Epidermal melanocyte (primary cell): ENCODE measurements at regions not wholly inside any gene's neighbourhood (a gene's known extent, or its start where the extent isn't known, plus 50 kb on each side); places are given as distances from the start of the nearest gene placed in this dataset.

Experiments
- DNase-seq: peaks from one replicate; pipeline ENCODE4 v3.0.0; 2011; ENCODE audit warnings: low spot score; ENCODE audit not compliant: insufficient read length

- no peak for DNase-seq
Measured at GRCh38 chr2:207289295-207290018, 123.7 kb upstream of the KLF7 start.

GRCh38 chr2:207290833-207291624, 125.3 kb upstream of the KLF7 start:
- DNase-seq = no peak

- DNase-seq = no peak
Measured at GRCh38 chr2:207291625-207292252, 126.0 kb upstream of the KLF7 start.

- DNase-seq = no peak
Measured at GRCh38 chr2:207296265-207296948, 130.7 kb upstream of the KLF7 start.

GRCh38 chr2:207300817-207301216, 135.1 kb upstream of the KLF7 start:
- no peak for DNase-seq

- no peak for DNase-seq
Measured at GRCh38 chr2:207304761-207305160, 139.0 kb upstream of the KLF7 start.

- no peak for DNase-seq
Measured at GRCh38 chr2:207308519-207309224, 142.9 kb upstream of the KLF7 start.

GRCh38 chr2:207311316-207312005, 145.7 kb upstream of the KLF7 start:
- DNase-seq = peak; percentile 32

GRCh38 chr2:207312006-207312356, 146.2 kb upstream of the KLF7 start:
- no peak for DNase-seq

- DNase-seq = no peak
Measured at GRCh38 chr2:207313947-207314346, 148.2 kb upstream of the KLF7 start.

GRCh38 chr2:207315131-207315530, 149.4 kb upstream of the KLF7 start:
- DNase-seq = no peak

- DNase-seq = no peak
Measured at GRCh38 chr2:207316484-207316883, 150.7 kb upstream of the KLF7 start.

- no peak for DNase-seq
Measured at GRCh38 chr2:207316906-207317305, 151.2 kb upstream of the KLF7 start.

GRCh38 chr2:207317378-207317984, 151.7 kb upstream of the KLF7 start:
- DNase-seq = no peak

GRCh38 chr2:207318181-207318628, 152.5 kb upstream of the KLF7 start:
- no peak for DNase-seq

- no peak for DNase-seq
Measured at GRCh38 chr2:207319316-207319715, 153.6 kb upstream of the KLF7 start.

GRCh38 chr2:207320381-207321159, 154.8 kb upstream of the KLF7 start:
- no peak for DNase-seq

- DNase-seq = no peak
Measured at GRCh38 chr2:207321514-207321913, 155.8 kb upstream of the KLF7 start.

- DNase-seq = no peak
Measured at GRCh38 chr2:207324001-207324400, 158.3 kb upstream of the KLF7 start.
